Panc1 (cell line): ENCODE measurements at regions not wholly inside any gene's neighbourhood (a gene's known extent, or its start where the extent isn't known, plus 50 kb on each side); places are given as distances from the start of the nearest gene placed in this dataset.

ENCODE experiments used
- ATAC-seq: fragments of 200-7000 bp; cut with Tn5 transposase; 2 replicates; pipeline ENCODE4 v1.9.1; 2020; ENCODE audit warnings: mild to moderate bottlenecking, moderate library complexity
- BruUV-seq: library from RNA; stranded (reverse); fragments of 400-500 nt; replicated peaks from 2 replicates; lab custom pipeline; 2021; lab: Mats Ljungman, UMichigan
- CTCF ChIA-PET: fragments of 300-600 bp; sonication (Branson Sonifier 250); formaldehyde crosslinking; loops from one replicate; lab custom pipeline; 2022; ENCODE audit warnings: antibody characterized with exemption; lab: Charles Lee
- POLR2A ChIA-PET: fragments of 300-600 bp; sonication (Branson Sonifier 250); formaldehyde crosslinking; loops from one replicate; lab custom pipeline; 2022; ENCODE audit warnings: antibody characterized with exemption; lab: Charles Lee
- DNase-seq: peaks from one replicate; pipeline ENCODE4 v3.0.0-alpha.2; 2010; ENCODE audit warnings: low read depth, low spot score
- H3K27ac ChIP-seq: 2 replicates; pipeline ENCODE4 v1.5.1; 2011; ENCODE audit warnings: mild to moderate bottlenecking, low read length, inconsistent platforms
- H3K27me3 ChIP-seq: fragments of 200-500 bp; sonication (Bioruptor generic); 2 replicates; pipeline ENCODE4 v1.6.0; 2014; ENCODE audit warnings: low read length, inconsistent platforms; ENCODE audit not compliant: control insufficient read depth, insufficient read depth
- H3K36me3 ChIP-seq: fragments of 200-500 bp; sonication (Bioruptor generic); 2 replicates; pipeline ENCODE4 v1.5.1; 2014; ENCODE audit warnings: inconsistent platforms, mild to moderate bottlenecking, low read length, moderate library complexity; ENCODE audit not compliant: control insufficient read depth, insufficient read depth
- H3K4me1 ChIP-seq: 2 replicates; pipeline ENCODE4 v1.5.1; 2011; ENCODE audit warnings: inconsistent platforms, mild to moderate bottlenecking, low read length, moderate library complexity; ENCODE audit not compliant: control insufficient read depth, insufficient read depth
- H3K4me3 ChIP-seq, 2 experiments: 2 replicates each; pipeline ENCODE4 v1.5.1; 2011 to 2012; ENCODE audit warnings: low read depth in 2 of 2, low read length in 2 of 2, mild to moderate bottlenecking in 2 of 2, inconsistent platforms in 1 of 2, moderate library complexity in 1 of 2
- H3K9me3 ChIP-seq: fragments of 200-500 bp; sonication (Bioruptor generic); 2 replicates; pipeline ENCODE4 v1.5.1; 2014; ENCODE audit warnings: low read depth, mild to moderate bottlenecking, inconsistent platforms, low read length, moderate library complexity; ENCODE audit not compliant: control insufficient read depth, insufficient read depth
- POLR2AphosphoS5 ChIP-seq: IDR thresholded peaks from 2 replicates; pipeline ENCODE4 v1.6.1; 2012; ENCODE audit warnings: mild to moderate bottlenecking, low read depth, low read length, moderate library complexity
- SIN3A ChIP-seq: IDR thresholded peaks from 2 replicates; pipeline ENCODE4 v1.6.1; 2012; ENCODE audit warnings: low read depth, mild to moderate bottlenecking, low read length, moderate library complexity, borderline replicate concordance; ENCODE audit not compliant: insufficient read depth
- TCF7L2 ChIP-seq: IDR thresholded peaks from 2 replicates; pipeline ENCODE4 v1.6.1; 2011; ENCODE audit warnings: mild to moderate bottlenecking, low read depth, low read length, inconsistent platforms
- in situ Hi-C: cut with HindIII; loops from 2 replicates; pipeline ENCODE4 v1.10.0; 2016; ENCODE audit warnings: low sequenced_read_pairs, low pct_unique_long_range_greater_than_20kb
- intact Hi-C: fragments of 100-400 bp; cut with micrococcal nuclease; formaldehyde crosslinking; loops from one replicate; pipeline ENCODE4 v1.10.0; 2022; ENCODE audit not compliant: unreplicated experiment
- TF ChIP-seq, protein P1 (sequence below): fragments of 450-650 bp; IDR thresholded peaks from 2 replicates; pipeline ENCODE4 v1.5.1; 2017; ENCODE audit warnings: mild to moderate bottlenecking
- TF ChIP-seq, protein P2 (sequence below), 2 experiments: IDR thresholded peaks; 2 replicates each; pipeline ENCODE4 v1.6.1; 2011 to 2012; ENCODE audit warnings: low read depth in 2 of 2, control low read depth in 1 of 2, low read length in 1 of 2, mild to moderate bottlenecking in 1 of 2, moderate library complexity in 1 of 2; ENCODE audit not compliant: insufficient read depth in 1 of 2

DNA sequence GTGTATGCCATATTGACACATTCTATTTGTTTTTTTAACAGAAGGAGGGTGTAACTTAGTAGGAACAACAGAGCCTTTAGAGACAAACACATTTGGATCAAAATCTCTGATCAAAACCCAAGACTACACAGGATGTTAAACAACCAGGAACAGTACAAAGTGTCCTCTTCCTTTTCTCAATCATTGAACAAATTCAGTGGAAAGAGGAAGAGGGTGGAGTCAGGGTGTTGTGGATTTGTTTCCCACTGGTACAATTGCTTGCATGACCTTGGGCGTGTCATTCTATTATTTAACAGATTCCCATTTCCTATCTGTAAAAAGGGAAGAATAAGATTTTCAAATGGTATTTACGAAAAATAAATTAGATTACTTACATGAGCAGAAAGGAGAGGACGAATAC is 1162.8 kb upstream of the PRKX start:
- Histone ChIP-seq H3K36me3 (no peaks in the 10 kb centered on the region), H3K27me3 (no peaks in the 10 kb centered on the region), H3K4me1 (no peaks in the 10 kb centered on the region), H3K27ac (no peak overlapping the region), H3K9me3 (no peaks in the 10 kb centered on the region), H3K4me3 (no peak overlapping the region)
- no peak for TF ChIP-seq POLR2AphosphoS5
- TF ChIP-seq, protein P1, sequence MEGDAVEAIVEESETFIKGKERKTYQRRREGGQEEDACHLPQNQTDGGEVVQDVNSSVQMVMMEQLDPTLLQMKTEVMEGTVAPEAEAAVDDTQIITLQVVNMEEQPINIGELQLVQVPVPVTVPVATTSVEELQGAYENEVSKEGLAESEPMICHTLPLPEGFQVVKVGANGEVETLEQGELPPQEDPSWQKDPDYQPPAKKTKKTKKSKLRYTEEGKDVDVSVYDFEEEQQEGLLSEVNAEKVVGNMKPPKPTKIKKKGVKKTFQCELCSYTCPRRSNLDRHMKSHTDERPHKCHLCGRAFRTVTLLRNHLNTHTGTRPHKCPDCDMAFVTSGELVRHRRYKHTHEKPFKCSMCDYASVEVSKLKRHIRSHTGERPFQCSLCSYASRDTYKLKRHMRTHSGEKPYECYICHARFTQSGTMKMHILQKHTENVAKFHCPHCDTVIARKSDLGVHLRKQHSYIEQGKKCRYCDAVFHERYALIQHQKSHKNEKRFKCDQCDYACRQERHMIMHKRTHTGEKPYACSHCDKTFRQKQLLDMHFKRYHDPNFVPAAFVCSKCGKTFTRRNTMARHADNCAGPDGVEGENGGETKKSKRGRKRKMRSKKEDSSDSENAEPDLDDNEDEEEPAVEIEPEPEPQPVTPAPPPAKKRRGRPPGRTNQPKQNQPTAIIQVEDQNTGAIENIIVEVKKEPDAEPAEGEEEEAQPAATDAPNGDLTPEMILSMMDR: no peak
- no peak for TF ChIP-seq TCF7L2
- TF ChIP-seq, protein P2, sequence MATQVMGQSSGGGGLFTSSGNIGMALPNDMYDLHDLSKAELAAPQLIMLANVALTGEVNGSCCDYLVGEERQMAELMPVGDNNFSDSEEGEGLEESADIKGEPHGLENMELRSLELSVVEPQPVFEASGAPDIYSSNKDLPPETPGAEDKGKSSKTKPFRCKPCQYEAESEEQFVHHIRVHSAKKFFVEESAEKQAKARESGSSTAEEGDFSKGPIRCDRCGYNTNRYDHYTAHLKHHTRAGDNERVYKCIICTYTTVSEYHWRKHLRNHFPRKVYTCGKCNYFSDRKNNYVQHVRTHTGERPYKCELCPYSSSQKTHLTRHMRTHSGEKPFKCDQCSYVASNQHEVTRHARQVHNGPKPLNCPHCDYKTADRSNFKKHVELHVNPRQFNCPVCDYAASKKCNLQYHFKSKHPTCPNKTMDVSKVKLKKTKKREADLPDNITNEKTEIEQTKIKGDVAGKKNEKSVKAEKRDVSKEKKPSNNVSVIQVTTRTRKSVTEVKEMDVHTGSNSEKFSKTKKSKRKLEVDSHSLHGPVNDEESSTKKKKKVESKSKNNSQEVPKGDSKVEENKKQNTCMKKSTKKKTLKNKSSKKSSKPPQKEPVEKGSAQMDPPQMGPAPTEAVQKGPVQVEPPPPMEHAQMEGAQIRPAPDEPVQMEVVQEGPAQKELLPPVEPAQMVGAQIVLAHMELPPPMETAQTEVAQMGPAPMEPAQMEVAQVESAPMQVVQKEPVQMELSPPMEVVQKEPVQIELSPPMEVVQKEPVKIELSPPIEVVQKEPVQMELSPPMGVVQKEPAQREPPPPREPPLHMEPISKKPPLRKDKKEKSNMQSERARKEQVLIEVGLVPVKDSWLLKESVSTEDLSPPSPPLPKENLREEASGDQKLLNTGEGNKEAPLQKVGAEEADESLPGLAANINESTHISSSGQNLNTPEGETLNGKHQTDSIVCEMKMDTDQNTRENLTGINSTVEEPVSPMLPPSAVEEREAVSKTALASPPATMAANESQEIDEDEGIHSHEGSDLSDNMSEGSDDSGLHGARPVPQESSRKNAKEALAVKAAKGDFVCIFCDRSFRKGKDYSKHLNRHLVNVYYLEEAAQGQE (IDR thresholded peaks at IDR 0.05; ENCODE audit: insufficient read depth in 1 of 2, low read depth in 2 of 2, low read length in 1 of 2): no peak
- no peak for TF ChIP-seq SIN3A
- in situ Hi-C loops: no loop called here
- POLR2A ChIA-PET: no interaction called here
- intact Hi-C loops: no loop called here
- DNase-seq: no peak
- no peak for ATAC-seq
- CTCF ChIA-PET: no interaction called here
- no TSS peak for BruUV-seq

DNA sequence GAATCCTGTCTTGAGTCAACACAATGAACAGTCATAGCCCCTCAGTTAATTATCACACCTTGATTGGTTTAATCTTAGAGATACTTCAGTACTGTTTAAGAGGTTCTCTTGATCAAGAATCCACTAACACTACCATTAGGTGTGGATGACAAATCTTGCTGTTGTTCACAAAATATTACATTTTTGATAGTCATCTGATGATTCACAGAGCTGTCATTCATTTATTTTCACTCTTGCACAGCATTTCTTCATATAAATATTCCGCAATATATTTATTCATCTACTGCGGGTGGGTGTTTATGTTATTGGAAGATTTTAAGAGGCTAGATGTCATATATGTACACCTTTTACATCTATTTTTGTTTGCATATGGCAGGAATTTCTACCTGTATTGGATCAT is 1138.1 kb upstream of the PRKX start:
- Histone ChIP-seq H3K36me3 (no peaks in the 10 kb centered on the region), H3K27me3 (no peaks in the 10 kb centered on the region), H3K9me3 (no peaks in the 10 kb centered on the region), H3K4me3 (no peak overlapping the region), H3K4me1 (no peaks in the 10 kb centered on the region), H3K27ac (no peak overlapping the region)
- DNase-seq: no peak
- intact Hi-C loops (no loop called here), in situ Hi-C loops (no loop called here)
- ChIA-PET CTCF (no interaction called here), POLR2A (no interaction called here)
- ATAC-seq: no peak
- no TSS peak for BruUV-seq
- TF ChIP-seq, protein P2 (IDR thresholded peaks at IDR 0.05; ENCODE audit: insufficient read depth in 1 of 2, low read depth in 2 of 2, low read length in 1 of 2): no peak
- TF ChIP-seq POLR2AphosphoS5: no peak
- TF ChIP-seq SIN3A: no peak
- no peak for TF ChIP-seq TCF7L2
- TF ChIP-seq, protein P1: no peak
